SU-DHL-6 (cell line): ENCODE measurements at regions not wholly inside any gene's neighbourhood (a gene's known extent, or its start where the extent isn't known, plus 50 kb on each side); places are given as distances from the start of the nearest gene placed in this dataset.

Experiments used
- EZH2phosphoT487 ChIP-seq: fragments of 200-600 bp; sonication (generic), shearing (Covaris generic); conservative IDR thresholded peaks from 2 replicates; pipeline ENCODE4 v1.6.1; 2018; ENCODE audit warnings: mild to moderate bottlenecking, antibody characterized with exemption, low read length, moderate library complexity, mixed read lengths
- TF ChIP-seq, protein P1 (sequence below): fragments of 200-600 bp; sonication (generic); IDR thresholded peaks from one replicate; pipeline ENCODE4 v1.5.1; 2017; ENCODE audit warnings: antibody characterized with exemption, mild to moderate bottlenecking, low read length, moderate library complexity; ENCODE audit not compliant: insufficient read depth, poor library complexity, severe bottlenecking

DNA sequence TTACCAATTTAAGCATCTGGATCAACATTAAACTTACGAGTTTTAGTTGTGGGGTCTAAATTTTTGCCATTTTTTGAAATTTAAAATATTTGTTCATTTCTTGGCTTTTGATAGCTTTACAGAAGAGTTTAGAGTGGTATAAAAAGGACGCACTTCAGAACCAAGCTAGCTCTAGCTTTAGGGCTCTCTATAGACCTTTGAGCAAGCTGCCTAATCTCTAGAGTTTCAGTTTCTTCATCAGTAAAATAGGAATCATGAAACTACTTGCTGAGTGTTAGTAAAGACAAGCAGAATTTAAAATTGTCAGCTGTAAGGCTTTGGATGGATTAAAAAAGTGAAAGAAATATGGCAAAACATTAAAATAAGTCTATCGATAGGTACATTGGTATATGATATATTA lies 266.5 kb downstream of the IPMK start:
- TF ChIP-seq, protein P1, sequence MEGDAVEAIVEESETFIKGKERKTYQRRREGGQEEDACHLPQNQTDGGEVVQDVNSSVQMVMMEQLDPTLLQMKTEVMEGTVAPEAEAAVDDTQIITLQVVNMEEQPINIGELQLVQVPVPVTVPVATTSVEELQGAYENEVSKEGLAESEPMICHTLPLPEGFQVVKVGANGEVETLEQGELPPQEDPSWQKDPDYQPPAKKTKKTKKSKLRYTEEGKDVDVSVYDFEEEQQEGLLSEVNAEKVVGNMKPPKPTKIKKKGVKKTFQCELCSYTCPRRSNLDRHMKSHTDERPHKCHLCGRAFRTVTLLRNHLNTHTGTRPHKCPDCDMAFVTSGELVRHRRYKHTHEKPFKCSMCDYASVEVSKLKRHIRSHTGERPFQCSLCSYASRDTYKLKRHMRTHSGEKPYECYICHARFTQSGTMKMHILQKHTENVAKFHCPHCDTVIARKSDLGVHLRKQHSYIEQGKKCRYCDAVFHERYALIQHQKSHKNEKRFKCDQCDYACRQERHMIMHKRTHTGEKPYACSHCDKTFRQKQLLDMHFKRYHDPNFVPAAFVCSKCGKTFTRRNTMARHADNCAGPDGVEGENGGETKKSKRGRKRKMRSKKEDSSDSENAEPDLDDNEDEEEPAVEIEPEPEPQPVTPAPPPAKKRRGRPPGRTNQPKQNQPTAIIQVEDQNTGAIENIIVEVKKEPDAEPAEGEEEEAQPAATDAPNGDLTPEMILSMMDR = no peak
- TF ChIP-seq EZH2phosphoT487 = no peak
